Aorta (tissue), 5 donors: ENCODE measurements at regions not wholly inside any gene's neighbourhood (a gene's known extent, or its start where the extent isn't known, plus 50 kb on each side); places are given as distances from the start of the nearest gene placed in this dataset.
"Not testable (repeated sequence)": the region's sequence is repeated elsewhere in the genome, so short reads cannot be mapped to it uniquely, and the experiment has no call there.

Experiments used
- ATAC-seq: fragments of 200-7000 bp; cut with Tn5 transposase; one replicate; pipeline ENCODE4 v1.9.1; 2022; ENCODE audit warnings: moderate library complexity; ENCODE audit not compliant: low FRiP score
- DNase-seq, 2 donors: peaks; one replicate each; pipeline ENCODE4 v3.0.0-alpha.2; 2020
- H3K27ac ChIP-seq, 2 donors: one replicate each; pipeline ENCODE4 v1.5.1; 2013; ENCODE audit warnings: low read length in 2 of 2, mild to moderate bottlenecking in 2 of 2, moderate library complexity in 2 of 2, control low read depth in 1 of 2, inconsistent platforms in 1 of 2, low read depth in 1 of 2
- H3K27me3 ChIP-seq, 2 donors: one replicate each; pipeline ENCODE4 v1.6.1; 2013; ENCODE audit warnings: control low read depth in 1 of 2, low read length in 1 of 2, mild to moderate bottlenecking in 1 of 2, moderate library complexity in 1 of 2; ENCODE audit not compliant: insufficient read depth in 2 of 2, control insufficient read depth in 1 of 2
- H3K36me3 ChIP-seq, 2 donors: one replicate each; pipeline ENCODE4 v1.6.1; 2013; ENCODE audit warnings: control low read depth in 1 of 2, low read length in 1 of 2, mild to moderate bottlenecking in 1 of 2; ENCODE audit not compliant: insufficient read depth in 2 of 2, control insufficient read depth in 1 of 2
- H3K4me1 ChIP-seq, 2 donors: one replicate each; pipeline ENCODE4 v1.6.1; 2013; ENCODE audit warnings: low read length in 2 of 2, control low read depth in 1 of 2, mild to moderate bottlenecking in 1 of 2, moderate library complexity in 1 of 2; ENCODE audit not compliant: insufficient read depth in 2 of 2, control insufficient read depth in 1 of 2
- H3K4me3 ChIP-seq, 2 donors: one replicate each; pipeline ENCODE4 v1.5.1; 2013; ENCODE audit warnings: low read length in 2 of 2, control low read depth in 1 of 2, mild to moderate bottlenecking in 1 of 2
- H3K9me3 ChIP-seq: one replicate; pipeline ENCODE4 v1.6.1; 2013; ENCODE audit warnings: mild to moderate bottlenecking, low read length; ENCODE audit not compliant: control insufficient read depth
- WGBS, 2 donors: extraction: QIAGEN DNeasy Blood & Tissue Kit; methylation state at CpG; one replicate each; pipeline ENCODE4 v1.1.7; 2013; 5-methylcytosine and 5-hydroxymethylcytosine counted together
- intact Hi-C, 2 donors: fragments of 100-400 bp; cut with DNase I; formaldehyde crosslinking; loops; one replicate each; pipeline versions ENCODE4 v1.14.2 to v1.15.0; 2022
- donor health status: healthy with polysubstance abuse.
- donor health status: Bipolar disorder and iron deficiency.
- donor health status: DM: no; HTN: no; CAD: no.
- donor health status: DM: no; HTN: no; CAD: no.
- donor health status: DM: yes; HTN: yes; CAD: no.

- ATAC-seq: no peak
- intact Hi-C loops: loop anchor here in 1 of 2 donors (10.0 kb wide), 1 partner anchor 1326 kb away; no protein-coding TSS in a partner anchor
- Histone ChIP-seq H3K4me3 (no peak overlapping the region), H3K27me3 (no peaks in the 10 kb centered on the region), H3K4me1 (no peaks in the 10 kb centered on the region), H3K9me3 (no peaks in the 10 kb centered on the region), H3K36me3 (no peaks in the 10 kb centered on the region), H3K27ac (no peak overlapping the region)
- WGBS, 2 donors: 90 to 93% methylated on average over 3 of the region's 3 CpGs
- no peak for DNase-seq
Observed at GRCh38 chr2:11898576-11898975, 152.1 kb downstream of the LPIN1 start.

- 91 to 93% methylated on average over 7 of the region's 7 CpGs for WGBS, 2 donors
- H3K27me3 ChIP-seq: no peaks in the 10 kb centered on the region
- ATAC-seq: no peak
- H3K4me3 ChIP-seq: no peak overlapping the region
- H3K36me3 ChIP-seq: no peaks in the 10 kb centered on the region
- no peaks in the 10 kb centered on the region for H3K9me3 ChIP-seq
- intact Hi-C loops: loop anchor here in 1 of 2 donors (10.0 kb wide), 1 partner anchor 1325 kb away; no protein-coding TSS in a partner anchor
- H3K4me1 ChIP-seq: no peaks in the 10 kb centered on the region
- no peak overlapping the region for H3K27ac ChIP-seq
- DNase-seq: no peak
Observed at GRCh38 chr2:11899264-11899818, 152.9 kb downstream of the LPIN1 start.

DNA sequence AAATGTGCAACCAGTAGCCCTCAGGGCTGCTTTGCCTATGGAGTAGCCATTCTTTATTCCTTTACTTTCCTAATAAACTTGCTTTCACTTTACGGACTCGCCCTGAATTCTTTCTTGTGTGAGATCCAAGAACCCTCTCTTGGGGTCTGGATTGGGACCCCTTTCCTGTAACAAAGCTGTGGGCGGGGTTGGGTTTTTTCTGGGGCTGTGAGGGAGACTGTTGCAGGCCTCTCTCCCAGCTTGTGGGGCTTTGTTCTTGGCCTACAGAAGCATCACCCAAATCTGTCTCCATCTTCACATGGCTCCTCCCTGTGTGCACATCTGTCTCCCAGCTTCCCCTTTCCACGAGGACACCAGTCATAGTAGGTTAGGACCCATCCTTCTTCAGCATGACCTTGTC, 154.5 kb downstream of the LPIN1 start:
- WGBS, 2 donors: 90 to 92% methylated on average over 4 of the region's 4 CpGs
- intact Hi-C loops, H3K27ac ChIP-seq, H3K4me1 ChIP-seq, ATAC-seq, H3K36me3 ChIP-seq, H3K4me3 ChIP-seq, H3K9me3 ChIP-seq, DNase-seq, H3K27me3 ChIP-seq: not testable (repeated sequence)

GRCh38 chr2:11901351-11902069, 155.1 kb downstream of the LPIN1 start:
- H3K36me3 ChIP-seq: no peaks in the 10 kb centered on the region
- intact Hi-C loops: no loop called here
- WGBS, 2 donors: 93 to 94% methylated on average over 16 of the region's 16 CpGs

DNA sequence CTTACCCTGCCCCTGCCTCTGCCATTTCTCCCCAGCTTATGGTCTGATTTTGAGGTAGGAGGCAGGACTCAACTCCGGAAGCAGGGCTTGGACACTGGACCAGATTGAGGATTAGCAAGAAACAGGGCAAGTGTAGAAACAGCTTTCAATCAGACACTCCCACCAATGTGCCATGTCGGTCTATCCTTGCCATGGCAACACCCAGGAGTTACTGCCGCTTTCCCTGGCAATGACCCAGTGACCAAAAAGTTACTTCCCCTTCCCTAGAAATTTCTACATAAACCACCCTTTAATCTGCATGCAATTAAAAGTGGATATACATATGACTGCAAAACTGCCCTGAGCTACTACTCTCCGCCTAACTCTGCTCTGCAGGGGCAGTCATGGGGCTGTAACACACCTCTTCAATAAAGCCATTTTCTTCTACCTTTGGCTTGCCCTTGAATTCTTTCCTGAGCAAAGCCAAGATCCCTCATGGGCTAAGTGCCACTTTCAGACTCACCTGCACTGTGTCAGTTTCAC, 156.7 kb downstream of the LPIN1 start:
- no peaks in the 10 kb centered on the region for H3K36me3 ChIP-seq
- WGBS, 2 donors: 81 to 85% methylated on average over 4 of the region's 4 CpGs
- intact Hi-C loops: no loop called here
- H3K9me3 ChIP-seq: no peaks in the 10 kb centered on the region
- H3K27me3 ChIP-seq: no peaks in the 10 kb centered on the region
- no peak overlapping the region for H3K4me3 ChIP-seq
- no peak for ATAC-seq
- DNase-seq: no peak
- H3K27ac ChIP-seq: no peak overlapping the region
- no peaks in the 10 kb centered on the region for H3K4me1 ChIP-seq

More at GRCh38 chr2:11901351-11902069, 155.1 kb downstream of the LPIN1 start:
- no peak for ATAC-seq
- H3K4me3 ChIP-seq: no peak overlapping the region
- no peaks in the 10 kb centered on the region for H3K4me1 ChIP-seq
- no peaks in the 10 kb centered on the region for H3K27me3 ChIP-seq
- no peaks in the 10 kb centered on the region for H3K9me3 ChIP-seq
- DNase-seq: no peak
- H3K27ac ChIP-seq: no peak overlapping the region

- WGBS, 2 donors: 88 to 89% methylated on average over 5 of the region's 5 CpGs
- intact Hi-C loops: no loop called here
- Histone ChIP-seq H3K27me3 (no peaks in the 10 kb centered on the region), H3K4me1 (no peaks in the 10 kb centered on the region), H3K9me3 (no peaks in the 10 kb centered on the region), H3K4me3 (no peak overlapping the region), H3K36me3 (no peaks in the 10 kb centered on the region), H3K27ac (no peak overlapping the region)
- DNase-seq (no peak), ATAC-seq (no peak)
Observed at GRCh38 chr2:11904029-11904428, 157.6 kb downstream of the LPIN1 start.

DNA sequence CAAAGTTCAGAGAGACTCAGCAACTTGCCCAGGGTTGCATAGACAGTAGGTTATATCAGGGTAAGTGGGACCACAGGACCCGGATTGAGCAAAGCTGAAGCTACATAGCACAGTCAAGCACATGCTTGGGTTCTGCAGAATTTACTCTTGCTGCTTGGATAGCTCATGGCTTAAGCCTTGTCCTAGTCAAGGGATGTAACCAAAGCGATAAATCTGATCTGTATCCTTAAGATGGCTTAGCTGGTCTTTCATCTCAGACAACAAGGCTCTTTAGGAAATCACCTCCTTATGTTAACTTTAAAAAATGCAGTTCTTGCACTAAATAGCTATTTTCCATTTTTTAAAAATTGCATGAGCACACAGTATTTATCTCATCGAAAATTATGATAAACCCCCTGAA, 158.5 kb downstream of the LPIN1 start:
- Histone ChIP-seq H3K4me1 (no peaks in the 10 kb centered on the region), H3K36me3 (no peaks in the 10 kb centered on the region), H3K9me3 (no peaks in the 10 kb centered on the region), H3K27me3 (no peaks in the 10 kb centered on the region), H3K4me3 (no peak overlapping the region), H3K27ac (no peak overlapping the region)
- WGBS, 2 donors: 67 to 85% methylated on average over 3 of the region's 3 CpGs
- DNase-seq: no peak
- ATAC-seq: no peak
- intact Hi-C loops: no loop called here

DNA sequence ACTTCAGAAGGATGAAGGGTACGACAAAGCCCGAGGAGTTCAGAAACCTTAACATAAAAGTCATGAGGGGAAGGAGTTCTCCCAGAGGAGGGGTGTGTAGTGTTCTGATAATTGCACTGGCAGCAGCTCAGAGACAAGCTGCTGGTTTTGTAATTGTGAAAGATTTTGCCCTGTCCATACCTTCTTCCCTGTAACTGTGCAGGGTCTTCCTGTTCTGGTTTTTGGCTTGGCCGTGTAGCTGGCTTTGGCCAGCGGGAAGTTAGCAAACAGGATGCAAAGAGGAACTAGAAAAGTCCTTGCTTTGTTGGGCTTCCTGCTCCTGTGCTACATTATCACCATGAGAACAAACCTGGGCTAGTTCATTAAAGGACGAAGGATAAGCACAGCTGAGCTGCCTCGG, 160.8 kb downstream of the LPIN1 start:
- Histone ChIP-seq H3K27me3 (no peaks in the 10 kb centered on the region), H3K4me1 (no peaks in the 10 kb centered on the region), H3K36me3 (no peaks in the 10 kb centered on the region), H3K27ac (no peak overlapping the region), H3K4me3 (no peak overlapping the region), H3K9me3 (no peaks in the 10 kb centered on the region)
- intact Hi-C loops: no loop called here
- WGBS, 2 donors: 91 to 92% methylated on average over 6 of the region's 6 CpGs
- ATAC-seq (no peak), DNase-seq (no peak)

DNA sequence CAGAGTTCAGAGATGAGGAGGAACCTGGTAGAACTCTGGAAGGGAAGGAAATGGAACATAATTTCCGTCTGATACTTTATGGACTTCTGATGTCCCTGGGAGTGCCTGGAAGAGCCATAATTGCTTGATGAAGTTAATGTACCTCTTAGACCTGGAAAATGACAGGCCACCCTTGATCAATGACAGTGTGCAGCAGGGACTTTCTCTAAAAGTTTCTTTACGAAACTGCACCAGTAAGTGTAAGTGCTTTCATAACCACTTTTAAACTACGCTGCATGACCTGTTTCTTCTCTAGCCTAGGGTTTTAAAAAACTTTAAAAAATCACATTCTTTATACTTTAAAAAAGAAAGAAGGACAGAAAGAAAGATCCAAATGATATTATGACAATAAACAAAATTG, 164.5 kb downstream of the LPIN1 start:
- Histone ChIP-seq H3K36me3 (no peaks in the 10 kb centered on the region), H3K4me3 (no peak overlapping the region), H3K9me3 (no peaks in the 10 kb centered on the region), H3K4me1 (no peaks in the 10 kb centered on the region), H3K27me3 (no peaks in the 10 kb centered on the region), H3K27ac (no peak overlapping the region)
- WGBS, 2 donors: 94 to 98% methylated on average over 3 of the region's 3 CpGs
- DNase-seq: no peak
- no peak for ATAC-seq
- intact Hi-C loops: no loop called here
